GM19455 (cell line): ENCODE measurements at regions not wholly inside any gene's neighbourhood (a gene's known extent, or its start where the extent isn't known, plus 50 kb on each side); places are given as distances from the start of the nearest gene placed in this dataset.
"Not testable (repeated sequence)": the region's sequence is repeated elsewhere in the genome, so short reads cannot be mapped to it uniquely, and the experiment has no call there.

Source experiments
- ATAC-seq: cut with Tn5 transposase; IDR thresholded peaks from one replicate; pipeline ENCODE4 v1.9.1; 2021; ENCODE audit not compliant: unreplicated experiment

GRCh38 chr4:36587909-36588472, 306.6 kb downstream of the DTHD1 start:
- no peak for ATAC-seq

GRCh38 chr4:36590343-36590742, 308.9 kb downstream of the DTHD1 start:
- ATAC-seq = no peak

- ATAC-seq = no peak
These were observed 320.6 kb downstream of the DTHD1 start for GRCh38 chr4:36601864-36602495.

GRCh38 chr4:36609661-36610060, 328.2 kb downstream of the DTHD1 start:
- ATAC-seq = no peak

- ATAC-seq = no peak
These were observed 329.2 kb downstream of the DTHD1 start for GRCh38 chr4:36610628-36611027.

GRCh38 chr4:36613142-36613541, 331.7 kb downstream of the DTHD1 start:
- ATAC-seq = not testable (repeated sequence)

- no peak for ATAC-seq
These were observed 332.6 kb downstream of the DTHD1 start for GRCh38 chr4:36614011-36614410.

GRCh38 chr4:36618102-36618501, 336.7 kb downstream of the DTHD1 start:
- no peak for ATAC-seq

- ATAC-seq = no peak
These were observed 342.6 kb downstream of the DTHD1 start for GRCh38 chr4:36624030-36624429.

GRCh38 chr4:36638273-36638811, 356.9 kb downstream of the DTHD1 start:
- no peak for ATAC-seq

GRCh38 chr4:36640876-36641275, 359.5 kb downstream of the DTHD1 start:
- ATAC-seq = no peak

GRCh38 chr4:36651253-36651652, 369.8 kb downstream of the DTHD1 start:
- ATAC-seq = peak; percentile 93

- no peak for ATAC-seq
These were observed 371.4 kb downstream of the DTHD1 start for GRCh38 chr4:36652857-36653256.

- ATAC-seq = no peak
These were observed 384.6 kb downstream of the DTHD1 start for GRCh38 chr4:36665985-36666527.

GRCh38 chr4:36675436-36675835, 394.0 kb downstream of the DTHD1 start:
- ATAC-seq = no peak

- no peak for ATAC-seq
These were observed 395.0 kb downstream of the DTHD1 start for GRCh38 chr4:36676139-36677050.

- ATAC-seq = no peak
These were observed 395.7 kb downstream of the DTHD1 start for GRCh38 chr4:36677112-36677511.

- no peak for ATAC-seq
These were observed 396.5 kb downstream of the DTHD1 start for GRCh38 chr4:36677874-36678273.

GRCh38 chr4:36687681-36688080, 406.3 kb downstream of the DTHD1 start:
- no peak for ATAC-seq

- ATAC-seq = no peak
These were observed 411.2 kb downstream of the DTHD1 start for GRCh38 chr4:36692586-36692985.

- ATAC-seq = no peak
These were observed 420.8 kb downstream of the DTHD1 start for GRCh38 chr4:36702245-36702644.
